ENCODE measurements at regions not wholly inside any gene's neighbourhood (a gene's known extent, or its start where the extent isn't known, plus 50 kb on each side); places are given as distances from the start of the nearest gene placed in this dataset.

GRCh38 chr20:59498291-59498690, 106.0 kb upstream of the PHACTR3 start:
- Histone ChIP-seq H3K4me1 (ENCODE audit: control insufficient read depth, extremely low read depth, insufficient read depth, low read length) (no peaks in the 10 kb centered on the region), H3K79me2 (ENCODE audit: control insufficient read depth, insufficient read depth, low read length) (no peaks in the 10 kb centered on the region), H3K9me3 (ENCODE audit: control insufficient read depth, insufficient read depth, low read depth, low read length) (no peaks in the 10 kb centered on the region), H3K36me3 (ENCODE audit: control insufficient read depth, insufficient read depth, low read length) (no peaks in the 10 kb centered on the region), H3K9ac (ENCODE audit: insufficient read depth, low read length) (no peak overlapping the region), H4K20me1 (ENCODE audit: control insufficient read depth, extremely low read depth, insufficient read depth, low read length) (no peaks in the 10 kb centered on the region), H3K4me3 (replicated peaks in 1 of 4; ENCODE audit: control extremely low read depth in 1 of 4, insufficient read depth in 1 of 4, low read depth in 3 of 4, low read length in 4 of 4) (no peak overlapping the region), H2AFZ (ENCODE audit: low read length) (no peak overlapping the region), H3K4me2 (ENCODE audit: extremely low read depth, insufficient read depth, low read length) (no peak overlapping the region), H3K27me3 (ENCODE audit: control insufficient read depth, insufficient read depth, low read length) (no peaks in the 10 kb centered on the region), H3K27ac (ENCODE audit: insufficient read depth, low read length) (no peak overlapping the region)
- no peak for DNase-seq (ENCODE audit: low read depth in 2 of 2)
- TF ChIP-seq CTCF (conservative IDR thresholded peaks at IDR 0.05 in 1 of 2, IDR thresholded peaks at IDR 0.05 in 1 of 2; ENCODE audit: low read depth in 1 of 2, low read length in 2 of 2) (no peak), EZH2 (IDR thresholded peaks at IDR 0.05; ENCODE audit: low read length, missing control alignments) (no peak)

GRCh38 chr20:59499863-59500262, 104.5 kb upstream of the PHACTR3 start:
- H3K4me2 ChIP-seq (ENCODE audit: extremely low read depth, insufficient read depth, low read length): no peak overlapping the region
- no peaks in the 10 kb centered on the region for H3K9me3 ChIP-seq (ENCODE audit: control insufficient read depth, insufficient read depth, low read depth, low read length)
- no peaks in the 10 kb centered on the region for H3K4me1 ChIP-seq (ENCODE audit: control insufficient read depth, extremely low read depth, insufficient read depth, low read length)
- TF ChIP-seq EZH2 (IDR thresholded peaks at IDR 0.05; ENCODE audit: low read length, missing control alignments) (no peak), CTCF (conservative IDR thresholded peaks at IDR 0.05 in 1 of 2, IDR thresholded peaks at IDR 0.05 in 1 of 2; ENCODE audit: low read depth in 1 of 2, low read length in 2 of 2) (no peak)
- no peak overlapping the region for H3K4me3 ChIP-seq (replicated peaks in 1 of 4; ENCODE audit: control extremely low read depth in 1 of 4, insufficient read depth in 1 of 4, low read depth in 3 of 4, low read length in 4 of 4)
- H3K9ac ChIP-seq (ENCODE audit: insufficient read depth, low read length): no peak overlapping the region
- no peaks in the 10 kb centered on the region for H4K20me1 ChIP-seq (ENCODE audit: control insufficient read depth, extremely low read depth, insufficient read depth, low read length)
- no peaks in the 10 kb centered on the region for H3K27me3 ChIP-seq (ENCODE audit: control insufficient read depth, insufficient read depth, low read length)
- H2AFZ ChIP-seq (ENCODE audit: low read length): no peak overlapping the region
- H3K79me2 ChIP-seq (ENCODE audit: control insufficient read depth, insufficient read depth, low read length): no peaks in the 10 kb centered on the region
- DNase-seq (ENCODE audit: low read depth in 2 of 2): no peak
- no peak overlapping the region for H3K27ac ChIP-seq (ENCODE audit: insufficient read depth, low read length)
- no peaks in the 10 kb centered on the region for H3K36me3 ChIP-seq (ENCODE audit: control insufficient read depth, insufficient read depth, low read length)

GRCh38 chr20:59508729-59509128, 95.6 kb upstream of the PHACTR3 start:
- Histone ChIP-seq H4K20me1 (ENCODE audit: control insufficient read depth, extremely low read depth, insufficient read depth, low read length) (no peaks in the 10 kb centered on the region), H3K9me3 (ENCODE audit: control insufficient read depth, insufficient read depth, low read depth, low read length) (no peaks in the 10 kb centered on the region), H2AFZ (ENCODE audit: low read length) (no peak overlapping the region), H3K36me3 (ENCODE audit: control insufficient read depth, insufficient read depth, low read length) (no peaks in the 10 kb centered on the region), H3K79me2 (ENCODE audit: control insufficient read depth, insufficient read depth, low read length) (no peaks in the 10 kb centered on the region), H3K27ac (ENCODE audit: insufficient read depth, low read length) (no peak overlapping the region), H3K9ac (ENCODE audit: insufficient read depth, low read length) (no peak overlapping the region), H3K4me3 (replicated peaks in 1 of 4; ENCODE audit: control extremely low read depth in 1 of 4, insufficient read depth in 1 of 4, low read depth in 3 of 4, low read length in 4 of 4) (no peak overlapping the region), H3K4me1 (ENCODE audit: control insufficient read depth, extremely low read depth, insufficient read depth, low read length) (no peaks in the 10 kb centered on the region), H3K27me3 (ENCODE audit: control insufficient read depth, insufficient read depth, low read length) (no peaks in the 10 kb centered on the region), H3K4me2 (ENCODE audit: extremely low read depth, insufficient read depth, low read length) (no peak overlapping the region)
- no peak for TF ChIP-seq CTCF (conservative IDR thresholded peaks at IDR 0.05 in 1 of 2, IDR thresholded peaks at IDR 0.05 in 1 of 2; ENCODE audit: low read depth in 1 of 2, low read length in 2 of 2)
- TF ChIP-seq EZH2 (IDR thresholded peaks at IDR 0.05; ENCODE audit: low read length, missing control alignments): no peak
- DNase-seq (ENCODE audit: low read depth in 2 of 2): no peak

Data from fibroblast of lung (primary cell).